GM19328 (cell line): ENCODE measurements at regions not wholly inside any gene's neighbourhood (a gene's known extent, or its start where the extent isn't known, plus 50 kb on each side); places are given as distances from the start of the nearest gene placed in this dataset.

Experiments
- ATAC-seq: cut with Tn5 transposase; IDR thresholded peaks from one replicate; pipeline ENCODE4 v1.9.1; 2021; ENCODE audit warnings: mild to moderate bottlenecking, moderate library complexity; ENCODE audit not compliant: unreplicated experiment

DNA sequence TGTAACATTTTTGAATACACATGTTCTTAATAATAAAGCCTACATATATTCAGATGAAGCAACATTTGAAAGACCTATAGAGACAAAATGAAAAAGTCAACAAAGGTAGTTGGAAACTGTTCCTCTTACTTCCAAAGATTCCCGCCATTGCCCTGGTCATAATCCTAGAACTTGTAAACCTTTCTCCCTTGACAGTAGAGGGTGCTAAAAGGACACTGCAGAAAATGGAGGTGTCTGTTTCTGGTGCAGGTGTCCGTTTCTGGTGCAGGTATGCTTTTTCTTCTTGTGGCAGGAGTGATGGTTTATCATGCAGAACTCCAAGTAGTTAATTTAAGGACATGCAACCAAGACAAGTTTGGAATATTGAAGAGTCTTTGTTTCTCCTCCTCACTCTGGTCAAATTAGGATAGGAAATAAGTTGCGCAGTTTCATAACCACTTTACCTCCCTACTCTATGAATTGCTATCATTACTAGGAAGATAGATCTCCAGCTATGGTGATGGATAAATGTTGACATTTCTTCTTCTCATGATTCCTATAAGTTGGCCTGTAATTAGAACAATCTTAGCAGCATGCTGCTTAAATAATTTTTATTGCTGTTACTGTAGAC, 56.0 kb upstream of the FAM174A start:
- no peak for ATAC-seq

DNA sequence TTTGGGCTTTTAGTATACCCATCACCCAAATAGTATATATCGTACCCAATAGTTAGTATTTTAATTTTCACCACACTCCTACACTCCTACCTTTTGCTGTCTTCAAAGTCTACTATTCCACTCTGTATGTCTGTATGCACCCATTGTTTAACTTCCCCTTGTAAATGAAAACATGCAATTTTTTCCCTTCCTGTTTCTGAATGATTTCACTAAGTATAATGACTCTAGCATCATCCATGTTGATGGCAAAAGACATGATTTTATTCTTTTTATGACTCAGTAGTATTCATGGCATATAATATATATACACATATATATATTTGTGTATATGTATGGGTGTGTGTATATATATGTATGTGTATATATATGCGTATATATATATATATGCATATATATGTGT, 63.1 kb upstream of the FAM174A start:
- ATAC-seq = no peak

DNA sequence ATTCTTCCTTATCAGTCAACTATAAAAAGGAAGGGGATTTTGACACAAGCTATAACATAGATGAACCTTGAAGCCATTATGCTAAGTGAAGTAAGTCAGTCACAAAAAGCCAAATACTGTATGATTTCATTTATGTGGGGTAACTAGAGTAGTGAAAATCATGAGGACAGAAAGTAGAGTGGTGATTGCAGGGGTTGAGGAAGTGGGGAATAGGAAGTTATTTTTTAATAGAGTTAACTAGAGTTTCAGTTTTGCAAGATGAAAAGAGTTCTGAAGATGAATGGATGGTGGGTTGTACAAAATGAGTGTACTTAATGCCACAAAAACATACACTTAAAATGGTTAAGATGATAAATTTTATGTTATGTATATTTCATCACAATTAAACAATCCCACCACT, 65.4 kb upstream of the FAM174A start:
- peak; percentile 50 for ATAC-seq

DNA sequence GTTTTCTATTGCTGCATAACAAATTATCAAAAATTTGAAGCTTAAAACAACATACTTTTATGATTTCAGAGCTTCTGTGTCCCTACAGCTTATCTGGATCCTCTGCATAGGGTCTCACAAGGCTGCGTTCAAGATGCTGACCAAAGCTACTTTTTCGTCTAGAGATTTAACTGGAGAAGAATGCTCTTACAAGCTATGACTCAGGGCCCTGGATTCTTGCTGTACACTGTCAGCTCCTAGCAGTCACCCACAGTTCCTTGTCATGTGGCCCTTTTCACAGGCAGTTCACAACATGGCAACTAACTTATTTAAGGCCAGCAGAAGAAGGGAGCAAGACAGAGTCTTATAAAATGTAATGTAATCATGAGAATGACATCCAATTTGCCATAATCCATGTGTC, 70.8 kb upstream of the FAM174A start:
- ATAC-seq = no peak

DNA sequence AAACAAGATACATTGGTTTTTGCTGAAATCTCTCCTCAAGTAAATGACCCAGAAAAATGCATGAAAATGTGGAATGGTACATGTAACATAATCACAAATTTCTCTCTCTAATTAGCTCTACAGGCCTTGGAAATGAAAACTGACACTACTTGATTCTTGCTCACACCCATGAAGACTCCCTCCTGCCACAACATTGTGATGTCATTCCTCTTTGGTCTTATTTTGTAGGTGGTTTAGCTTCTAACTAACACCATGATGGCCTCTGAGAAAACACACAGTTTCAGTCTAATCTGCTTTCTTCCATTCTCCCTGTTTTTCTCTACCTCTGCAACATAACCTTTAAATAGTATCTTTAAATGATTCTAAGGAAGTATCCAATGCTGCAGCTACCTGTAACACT, 78.6 kb upstream of the FAM174A start:
- no peak for ATAC-seq

DNA sequence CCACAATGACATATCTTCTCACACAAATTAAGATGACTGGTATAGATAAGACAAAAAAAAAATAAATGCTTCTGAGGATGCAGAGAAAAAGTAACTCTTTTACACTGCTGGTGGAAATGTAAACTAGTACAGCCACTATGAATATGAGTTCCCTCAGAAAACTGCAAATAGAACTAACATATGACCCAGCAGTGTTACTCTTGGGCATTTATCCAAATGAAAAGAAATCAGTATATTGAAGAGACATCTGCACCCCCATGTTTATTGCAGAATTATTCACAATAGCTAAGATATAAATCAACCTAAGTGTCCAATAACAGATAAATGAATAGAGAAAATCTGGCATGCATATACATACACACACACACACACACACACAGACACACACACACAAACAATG, 83.0 kb upstream of the FAM174A start:
- no peak for ATAC-seq

DNA sequence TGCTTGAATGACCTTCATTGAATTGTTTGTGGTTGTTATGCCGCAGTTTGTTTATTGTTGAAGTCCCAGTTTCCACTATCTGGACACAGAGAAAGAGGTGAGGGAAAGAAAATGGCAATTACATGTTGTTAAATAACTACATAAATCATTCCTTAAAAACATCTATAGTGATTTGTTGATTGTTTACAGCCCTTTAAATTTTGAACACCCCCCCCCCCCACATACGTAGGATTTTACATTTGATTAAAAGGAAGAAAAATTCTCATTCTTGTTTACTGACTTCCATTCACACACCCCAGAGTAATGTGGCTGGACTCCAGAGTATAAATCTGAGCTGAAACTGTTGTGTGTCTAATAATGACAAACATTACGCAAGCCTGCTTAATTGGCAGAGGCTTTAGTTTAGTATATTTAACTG, 87.1 kb upstream of the FAM174A start:
- no peak for ATAC-seq

DNA sequence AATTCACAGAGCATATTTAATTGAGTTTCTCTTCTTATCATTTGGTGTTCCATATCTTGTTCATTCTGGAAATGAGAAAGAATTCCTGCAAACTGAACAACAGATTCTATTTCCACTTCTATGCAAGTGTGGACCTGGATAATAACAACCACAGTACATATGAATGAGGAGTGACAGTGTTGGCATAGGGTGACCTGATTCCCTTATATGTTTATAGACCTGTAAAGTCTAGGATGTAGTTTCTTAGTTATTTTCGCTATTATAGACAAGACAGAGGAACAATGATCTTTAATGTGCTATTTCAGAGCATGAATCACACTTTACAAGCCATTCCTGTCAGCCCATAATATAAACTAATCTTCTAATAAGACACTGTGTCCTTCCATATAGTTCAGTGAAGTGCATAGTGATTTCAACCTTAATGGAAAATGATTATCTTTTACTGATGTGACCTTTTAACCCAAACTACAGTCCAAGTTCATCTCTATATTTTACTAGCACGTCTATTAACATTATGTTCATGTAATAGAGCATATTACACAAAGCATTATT, 88.2 kb upstream of the FAM174A start:
- ATAC-seq = no peak

DNA sequence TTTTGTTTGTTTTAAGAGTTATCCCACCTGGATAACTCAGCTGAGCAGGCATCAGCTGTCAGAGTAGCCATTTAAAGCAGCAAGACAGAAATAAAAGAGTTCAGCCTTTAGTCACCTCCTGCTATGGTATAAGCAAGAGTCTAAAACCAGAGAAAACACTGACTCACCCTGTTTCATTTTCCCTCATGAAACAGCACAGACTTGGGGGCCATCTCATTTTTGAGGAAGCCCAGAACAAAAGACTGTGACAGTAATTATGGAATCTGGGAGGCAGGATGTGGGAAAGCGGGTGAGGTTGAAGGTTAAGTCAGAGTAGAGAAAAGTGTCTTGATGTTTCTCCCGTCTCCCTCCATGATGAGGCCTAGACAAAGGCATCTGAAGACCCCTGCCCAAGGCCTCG, 90.2 kb upstream of the FAM174A start:
- no peak for ATAC-seq

DNA sequence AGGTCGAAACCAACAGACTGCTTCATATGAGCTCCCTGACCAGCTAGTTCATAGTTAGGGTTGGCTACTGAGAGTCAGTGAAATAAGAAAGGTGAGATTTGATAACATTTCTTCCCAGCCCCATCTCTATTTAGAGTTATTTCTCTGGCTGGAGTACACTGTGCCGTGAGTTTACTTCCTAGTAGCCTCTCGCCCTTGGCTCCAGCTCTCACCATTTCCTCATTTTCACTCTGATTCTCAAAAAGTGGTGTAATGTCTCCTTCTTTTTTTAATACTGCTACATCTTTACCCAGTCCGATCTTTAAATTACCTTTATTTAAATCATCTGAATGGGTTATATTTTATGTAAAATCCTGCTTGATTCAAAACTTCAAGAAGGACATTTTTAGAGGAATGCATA, 100.4 kb upstream of the FAM174A start:
- no peak for ATAC-seq

DNA sequence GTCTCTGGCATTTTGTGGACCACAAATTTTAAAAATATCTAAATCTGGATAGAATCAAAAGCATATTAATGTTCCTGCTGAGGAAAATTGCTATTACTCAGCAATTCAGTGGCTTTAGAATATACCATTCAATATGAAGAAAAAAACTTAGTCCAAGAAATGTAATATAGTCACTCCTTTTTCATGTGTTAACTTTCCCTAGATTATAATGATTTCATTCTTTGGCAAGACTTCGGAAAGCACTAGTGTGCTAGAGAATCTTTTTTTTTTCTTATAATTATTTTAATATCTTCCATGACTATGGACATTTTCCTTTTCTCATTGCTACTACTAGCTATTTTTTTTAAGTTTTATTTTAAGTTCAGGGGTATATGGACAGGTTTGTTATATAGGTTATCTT, 102.4 kb upstream of the FAM174A start:
- ATAC-seq = no peak

DNA sequence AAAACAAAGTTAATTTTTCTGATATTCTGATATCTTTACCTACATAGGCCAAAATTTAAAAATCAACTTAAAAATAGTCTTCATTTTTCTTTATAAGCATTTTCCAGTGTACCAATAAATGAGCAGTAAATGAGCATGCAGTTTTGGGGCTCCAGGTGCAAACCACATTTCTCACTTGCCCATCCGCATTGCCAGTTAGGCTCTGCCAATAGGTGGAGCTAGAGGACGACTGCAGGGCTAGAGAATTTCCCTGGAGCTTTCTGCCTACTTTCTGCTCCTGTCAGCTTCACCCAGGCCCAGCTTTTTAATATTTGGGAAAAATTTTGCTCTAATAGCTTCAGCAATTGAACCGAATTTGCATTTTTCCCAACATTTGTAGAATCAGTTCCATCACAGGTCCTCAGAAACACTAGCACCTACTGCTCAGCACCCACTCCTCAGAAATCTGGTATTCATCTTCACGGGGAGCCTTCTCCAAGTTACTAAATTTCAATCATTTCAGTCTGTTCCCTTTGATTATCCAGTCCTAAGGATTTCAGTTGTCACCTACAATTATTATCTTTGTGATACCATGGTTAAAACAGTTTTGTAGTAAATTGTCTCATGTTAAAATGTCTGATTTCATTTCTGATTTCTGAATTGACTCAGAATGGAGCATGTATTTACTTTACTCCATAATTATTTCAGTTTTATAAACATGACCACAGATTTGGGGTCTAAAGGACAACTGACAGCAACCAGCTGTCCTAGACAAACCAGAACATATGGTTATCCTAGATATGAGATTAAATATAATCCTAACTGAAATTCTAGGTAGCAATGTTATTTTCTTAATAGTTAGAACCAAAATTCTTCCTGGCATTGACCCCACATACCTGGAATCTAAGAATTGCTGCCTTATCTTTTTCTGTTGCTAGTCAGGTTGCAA, 104.6 kb upstream of the FAM174A start:
- peak; percentile 84 for ATAC-seq

DNA sequence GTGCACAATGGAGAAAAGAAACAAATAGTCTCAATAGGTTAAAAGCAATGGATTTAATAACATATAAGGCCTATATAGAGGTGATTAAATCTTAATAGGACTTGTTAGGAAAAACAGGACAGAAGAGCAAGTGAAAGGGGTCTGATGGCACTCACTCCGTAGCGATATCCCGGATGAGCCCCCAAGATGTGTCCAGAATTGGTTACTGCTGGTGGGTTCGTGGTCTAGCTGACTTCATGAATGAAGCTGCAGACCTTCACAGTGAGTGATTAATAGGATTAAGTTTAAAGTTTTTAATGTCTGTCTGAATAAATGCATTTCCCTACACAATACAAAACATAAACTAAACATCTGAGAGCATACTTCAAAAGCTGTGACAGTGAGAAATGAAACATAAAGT, 110.4 kb upstream of the FAM174A start:
- no peak for ATAC-seq

DNA sequence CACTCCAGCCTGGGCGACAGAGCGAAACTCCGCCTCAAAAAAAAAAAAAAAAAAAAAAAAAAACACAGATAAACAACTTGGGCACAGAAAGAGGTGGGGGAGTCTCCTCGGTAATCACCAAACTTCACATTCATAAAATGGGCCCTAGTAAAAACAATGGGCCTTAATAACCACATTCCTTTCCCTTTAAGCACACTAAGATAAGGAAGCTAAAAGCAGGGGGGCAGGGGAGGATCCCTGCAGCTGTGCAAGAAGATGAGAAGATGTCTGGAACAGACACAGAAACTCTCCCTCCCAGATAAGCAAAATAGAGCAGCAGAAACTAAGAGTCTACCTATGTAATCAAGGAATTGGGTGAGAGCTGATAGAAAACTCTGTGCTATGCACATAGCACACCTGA, 111.2 kb upstream of the FAM174A start:
- no peak for ATAC-seq

DNA sequence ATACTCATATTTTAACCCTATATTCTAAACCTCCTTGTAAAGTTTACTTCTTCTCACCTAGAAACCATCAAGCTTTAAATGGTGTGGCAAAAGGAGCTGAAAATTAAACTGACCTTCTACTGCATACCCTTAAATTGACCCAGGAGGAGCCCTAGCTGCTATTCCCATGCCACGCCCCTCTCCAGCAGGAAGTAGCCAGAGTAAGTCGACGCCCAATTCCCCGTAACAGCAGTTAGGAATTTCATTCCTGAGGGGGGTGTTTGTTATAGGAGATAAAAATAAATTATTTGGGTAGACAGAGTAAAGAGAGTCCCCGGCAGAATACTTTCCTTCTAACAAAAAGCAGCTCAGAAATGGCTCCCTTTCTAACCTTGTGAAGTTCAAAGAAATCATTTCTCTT, 111.8 kb upstream of the FAM174A start:
- ATAC-seq = no peak

DNA sequence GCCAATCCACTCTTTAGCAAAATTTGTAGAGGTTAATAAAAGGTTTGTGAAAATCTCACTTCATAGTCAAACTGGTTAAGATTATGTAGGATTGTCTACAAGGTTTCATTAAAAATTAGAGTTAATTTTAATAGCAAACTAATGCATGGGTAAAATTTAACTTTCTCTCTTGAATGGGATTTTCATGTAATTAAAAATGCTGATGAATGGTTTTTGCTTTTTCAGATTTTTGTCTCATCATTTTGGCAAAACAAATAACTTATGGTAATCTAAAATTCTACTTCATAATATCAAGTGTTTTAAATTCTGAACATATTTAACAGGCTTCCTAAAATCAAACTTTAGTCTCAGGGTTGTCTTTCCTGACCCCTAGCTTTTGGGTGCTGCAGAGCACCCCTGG, 113.8 kb upstream of the FAM174A start:
- ATAC-seq = no peak

DNA sequence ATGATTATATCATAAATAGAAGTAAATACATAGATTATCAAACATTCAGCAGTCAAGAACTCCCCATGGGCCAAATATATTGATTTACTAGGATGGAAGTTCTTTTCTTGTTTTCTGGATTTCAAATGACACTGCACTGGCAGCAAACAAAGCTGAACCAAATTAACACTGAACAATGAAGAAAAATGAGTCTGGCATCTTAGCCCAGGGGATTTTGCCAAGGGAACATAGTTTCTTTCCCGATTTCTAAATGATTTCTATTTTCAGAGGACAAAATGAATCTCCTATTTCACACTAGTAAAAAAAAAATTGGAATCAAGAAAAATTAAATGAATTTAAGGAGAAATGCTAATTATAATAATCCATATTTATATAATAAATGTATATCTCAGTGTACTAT, 116.9 kb upstream of the FAM174A start:
- ATAC-seq = no peak

DNA sequence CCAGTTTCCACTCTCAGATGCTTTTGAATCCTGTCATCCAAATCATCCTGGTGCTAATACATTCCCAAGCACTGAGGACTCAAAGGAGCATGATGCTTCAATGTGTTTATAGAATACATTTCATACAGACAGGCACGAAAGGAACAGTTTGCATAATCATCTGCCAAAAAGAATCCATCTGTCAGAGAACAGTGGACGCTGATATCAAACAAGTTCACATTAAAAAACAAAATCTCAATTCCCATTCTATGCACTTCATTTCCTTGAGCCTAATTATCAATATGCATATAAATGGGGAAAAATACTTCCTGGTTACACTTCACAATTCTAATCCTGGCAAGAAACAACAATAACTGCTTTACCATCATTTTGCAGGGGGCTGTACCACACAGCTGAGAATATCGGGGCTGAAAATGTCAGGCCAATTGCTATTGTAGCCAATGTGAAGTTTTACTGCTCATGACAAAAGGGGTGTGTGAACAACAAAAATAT, 125.5 kb upstream of the FAM174A start:
- no peak for ATAC-seq

DNA sequence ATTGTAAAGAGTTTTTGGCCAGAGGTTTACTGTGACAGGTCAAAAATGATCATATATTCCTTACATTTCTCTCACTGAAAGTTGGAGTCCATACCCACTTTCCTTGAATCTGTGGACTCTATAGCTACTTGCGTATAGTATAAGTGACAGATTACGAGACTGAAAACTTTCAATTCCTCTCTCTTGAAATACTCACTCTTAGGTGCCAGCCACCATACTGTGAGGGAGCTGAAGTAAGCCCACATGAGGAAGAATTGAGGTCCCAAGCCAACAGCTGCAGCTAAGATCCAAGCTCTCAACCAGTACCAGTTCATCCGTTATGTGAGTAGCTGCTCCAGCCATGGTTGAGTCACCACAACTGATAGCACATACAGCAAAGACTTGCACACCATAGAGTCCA, 128.1 kb upstream of the FAM174A start:
- ATAC-seq = no peak

DNA sequence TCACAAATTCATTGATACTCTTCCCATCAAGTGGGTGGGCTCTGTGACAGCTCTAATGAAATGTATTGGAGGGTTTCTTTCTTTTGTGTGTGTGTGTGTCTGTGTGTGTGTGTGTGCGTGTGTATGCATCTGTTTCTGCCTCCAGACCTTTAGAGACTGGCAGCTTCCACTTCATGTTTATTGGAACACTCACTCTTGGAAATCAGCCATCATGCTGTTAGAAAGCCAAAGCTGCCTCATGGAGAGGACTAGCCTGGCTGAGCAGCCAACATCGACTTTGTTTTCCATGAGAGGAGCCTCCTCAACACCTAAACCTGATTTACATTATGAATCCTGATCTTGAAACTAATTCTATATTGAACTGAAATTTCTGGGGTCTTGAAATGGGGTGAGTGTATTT, 128.5 kb upstream of the FAM174A start:
- ATAC-seq = no peak

DNA sequence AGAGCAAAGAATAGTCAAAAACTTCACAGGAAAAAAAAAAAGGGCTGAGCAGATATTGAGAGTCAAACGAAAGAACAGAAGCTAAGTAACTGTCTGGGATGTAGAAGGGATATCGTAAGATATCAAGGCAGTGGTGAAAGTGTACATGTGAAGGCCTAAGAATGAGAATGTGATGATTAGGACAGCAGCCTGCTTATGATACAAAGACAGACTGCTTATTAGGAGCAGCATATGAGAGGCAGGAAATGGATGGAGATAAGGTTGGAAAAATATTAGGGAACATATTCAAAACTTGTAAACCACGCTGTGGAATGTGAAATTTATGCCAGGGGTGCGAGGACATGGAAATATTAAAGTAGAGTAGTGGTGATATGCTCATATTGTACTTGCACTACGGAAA, 133.1 kb upstream of the FAM174A start:
- ATAC-seq = no peak

DNA sequence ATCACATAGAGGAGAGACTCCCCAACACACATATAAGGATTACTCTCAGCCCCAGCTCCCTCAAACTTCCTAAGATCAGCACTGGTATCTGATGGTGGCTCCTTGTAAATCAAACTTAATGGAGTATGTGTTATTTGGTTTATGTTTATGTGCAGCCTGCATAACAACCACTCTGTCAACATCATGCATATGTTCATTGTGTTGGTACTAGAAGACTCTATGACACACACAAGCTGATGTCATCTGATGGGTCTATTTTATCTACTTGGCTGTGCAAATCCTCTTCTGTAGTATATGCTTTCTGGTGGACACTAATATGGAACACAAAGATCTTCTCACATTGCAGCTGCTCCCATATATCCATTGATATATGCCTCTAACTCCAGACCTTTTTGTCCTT, 134.0 kb upstream of the FAM174A start:
- no peak for ATAC-seq
